Type B pancreatic cell (in vitro differentiated cells): ENCODE measurements at regions not wholly inside any gene's neighbourhood (a gene's known extent, or its start where the extent isn't known, plus 50 kb on each side); places are given as distances from the start of the nearest gene placed in this dataset.

ENCODE experiments used
- DNase-seq: peaks from one replicate; pipeline ENCODE4 v3.0.0; 2021; ENCODE audit warnings: mixed read lengths; ENCODE audit not compliant: unreplicated experiment; ENCODE audit errors: extremely low spot score
- H3K27ac Mint-ChIP-seq: 2 replicates; pipeline ENCODE4 v1.8.0; 2021; ENCODE audit warnings: mild to moderate bottlenecking, mixed read lengths
- H3K27me3 Mint-ChIP-seq: 2 replicates; pipeline ENCODE4 v1.8.0; 2021; ENCODE audit warnings: mixed read lengths
- H3K36me3 Mint-ChIP-seq: 2 replicates; pipeline ENCODE4 v1.8.0; 2021; ENCODE audit warnings: mixed read lengths
- H3K4me1 Mint-ChIP-seq: one replicate; pipeline ENCODE4 v1.8.0; 2021; ENCODE audit warnings: mixed read lengths; ENCODE audit not compliant: unreplicated experiment
- H3K4me3 Mint-ChIP-seq: 2 replicates; pipeline ENCODE4 v1.8.0; 2021; ENCODE audit warnings: mild to moderate bottlenecking, mixed read lengths
- H3K9me3 Mint-ChIP-seq: 2 replicates; pipeline ENCODE4 v1.8.0; 2021; ENCODE audit warnings: mixed read lengths
- CTCF ChIP-seq: fragments of 200-600 bp; sonication (generic); conservative IDR thresholded peaks from 2 replicates; pipeline ENCODE4 v1.5.0; 2021; ENCODE audit warnings: antibody characterized with exemption, mild to moderate bottlenecking

GRCh38 chr9:108219664-108220063, 636.1 kb downstream of the ACTL7B start:
- Mint-ChIP-seq H3K27me3 (peaks cover 13% of the 10 kb centered on the region), H3K4me1 (peaks cover 5% of the 10 kb centered on the region), H3K36me3 (no peaks in the 10 kb centered on the region), H3K4me3 (no peak overlapping the region), H3K27ac (no peak overlapping the region), H3K9me3 (peaks cover 11% of the 10 kb centered on the region)
- no peak for DNase-seq
- no peak for TF ChIP-seq CTCF

- Mint-ChIP-seq H3K27me3 (peaks cover 14% of the 10 kb centered on the region), H3K4me1 (peaks cover 5% of the 10 kb centered on the region), H3K4me3 (no peak overlapping the region), H3K9me3 (peaks cover 5% of the 10 kb centered on the region), H3K27ac (no peak overlapping the region), H3K36me3 (no peaks in the 10 kb centered on the region)
- DNase-seq = no peak
- no peak for TF ChIP-seq CTCF
Observed at GRCh38 chr9:108217431-108218349, 638.1 kb downstream of the ACTL7B start.

- Mint-ChIP-seq H3K4me1 (peaks cover 5% of the 10 kb centered on the region), H3K4me3 (no peak overlapping the region), H3K27me3 (peaks cover 17% of the 10 kb centered on the region), H3K36me3 (no peaks in the 10 kb centered on the region), H3K9me3 (peaks cover 5% of the 10 kb centered on the region), H3K27ac (no peak overlapping the region)
- no peak for TF ChIP-seq CTCF
- DNase-seq = no peak
Observed at GRCh38 chr9:108213511-108213910, 642.3 kb downstream of the ACTL7B start.

- no peak for TF ChIP-seq CTCF
- Mint-ChIP-seq H3K9me3 (peaks cover 5% of the 10 kb centered on the region), H3K4me1 (peaks cover 4% of the 10 kb centered on the region), H3K27me3 (peaks cover 21% of the 10 kb centered on the region), H3K4me3 (no peak overlapping the region), H3K36me3 (no peaks in the 10 kb centered on the region), H3K27ac (no peak overlapping the region)
- DNase-seq = no peak
Observed at GRCh38 chr9:108212184-108212583, 643.6 kb downstream of the ACTL7B start.

- Mint-ChIP-seq H3K27me3 (peaks cover 21% of the 10 kb centered on the region), H3K4me3 (no peak overlapping the region), H3K9me3 (peaks cover 5% of the 10 kb centered on the region), H3K27ac (no peak overlapping the region), H3K36me3 (no peaks in the 10 kb centered on the region), H3K4me1 (peaks cover 4% of the 10 kb centered on the region)
- DNase-seq = no peak
- TF ChIP-seq CTCF = no peak
Observed at GRCh38 chr9:108211411-108211955, 644.3 kb downstream of the ACTL7B start.
